H1 (cell line): ENCODE measurements at regions not wholly inside any gene's neighbourhood (a gene's known extent, or its start where the extent isn't known, plus 50 kb on each side); places are given as distances from the start of the nearest gene placed in this dataset.

Source experiments
- CTCF ChIA-PET: fragments of 300-600 bp; sonication (Branson Sonifier 250); formaldehyde crosslinking; loops from one replicate; lab custom pipeline; 2021; ENCODE audit not compliant: partially characterized antibody; lab: Charles Lee
- POLR2A ChIA-PET: fragments of 300-600 bp; sonication (Branson Sonifier 250); formaldehyde crosslinking; loops from one replicate; lab custom pipeline; 2021; ENCODE audit warnings: inconsistent platforms; ENCODE audit not compliant: partially characterized antibody; lab: Charles Lee
- DNase-seq, 2 experiments: peaks; one replicate each; pipeline versions ENCODE4 v3.0.0 to v3.0.0-alpha.2; 2010 to 2022; ENCODE audit warnings: low spot score in 2 of 2, low read depth in 1 of 2, mixed read lengths in 1 of 2
- FAIRE-seq: peaks from 2 replicates; lab custom pipeline; 2011; peaks lifted over from hg19 to GRCh38; lab: Jason Lieb, UNC
- H2AFZ ChIP-seq: 2 replicates; pipeline ENCODE4 v1.8.1; 2012; ENCODE audit warnings: low read length, inconsistent platforms
- H2AK5ac ChIP-seq: 2 replicates; pipeline ENCODE4 v1.6.1; 2013; ENCODE audit warnings: low read depth, low read length
- H2BK120ac ChIP-seq: replicated peaks from 2 replicates; pipeline ENCODE3; 2013; ENCODE audit warnings: low read depth, low read length, inconsistent platforms
- H2BK12ac ChIP-seq: 2 replicates; pipeline ENCODE4 v1.6.1; 2013; ENCODE audit warnings: low read depth, low read length
- H2BK15ac ChIP-seq: 2 replicates; pipeline ENCODE4 v1.6.1; 2013; ENCODE audit warnings: low read length
- H2BK20ac ChIP-seq: 2 replicates; pipeline ENCODE4 v1.6.1; 2013; ENCODE audit warnings: low read length
- H2BK5ac ChIP-seq: 2 replicates; pipeline ENCODE4 v1.6.1; 2013; ENCODE audit warnings: low read depth, low read length
- H3K14ac ChIP-seq: 2 replicates; pipeline ENCODE4 v1.6.1; 2013; ENCODE audit warnings: inconsistent platforms; ENCODE audit not compliant: insufficient read length
- H3K18ac ChIP-seq: 2 replicates; pipeline ENCODE4 v1.6.1; 2013; ENCODE audit warnings: low read length; ENCODE audit errors: extremely low read depth
- H3K23ac ChIP-seq: 2 replicates; pipeline ENCODE4 v1.6.1; 2013; ENCODE audit warnings: inconsistent platforms; ENCODE audit not compliant: insufficient read length
- H3K23me2 ChIP-seq: 2 replicates; pipeline ENCODE4 v1.6.1; 2013; ENCODE audit warnings: low read depth, low read length
- H3K27ac ChIP-seq: 2 replicates; pipeline ENCODE4 v1.6.1; 2011; ENCODE audit warnings: low read depth, low read length, inconsistent platforms
- H3K27me3 ChIP-seq, 4 experiments: replicated peaks in 1 of 4; 1 replicate in 1 of 4; 2 replicates in 3 of 4; pipeline versions ENCODE4 v1.6.1 to v1.8.1; 2011 to 2013; ENCODE audit warnings: low read length in 3 of 4, mild to moderate bottlenecking in 3 of 4, inconsistent platforms in 2 of 4, mixed read lengths in 2 of 4, moderate library complexity in 1 of 4; ENCODE audit not compliant: control insufficient read depth in 3 of 4, insufficient read depth in 3 of 4; ENCODE audit errors: extremely low read depth in 1 of 4
- H3K36me3 ChIP-seq, 4 experiments: 2 replicates each; pipeline versions ENCODE4 v1.6.1 to v1.8.1; 2011 to 2013; ENCODE audit warnings: mild to moderate bottlenecking in 4 of 4, low read length in 3 of 4, moderate library complexity in 2 of 4, control low read depth in 1 of 4, inconsistent platforms in 1 of 4; ENCODE audit not compliant: insufficient read depth in 4 of 4, control insufficient read depth in 2 of 4
- H3K4ac ChIP-seq: replicated peaks from 2 replicates; pipeline ENCODE3; 2013; ENCODE audit warnings: low read length, low read depth, mixed read lengths, inconsistent platforms; ENCODE audit not compliant: insufficient read length
- H3K4me1 ChIP-seq, 4 experiments: replicated peaks in 1 of 4; 1 replicate in 1 of 4; 2 replicates in 3 of 4; pipeline versions ENCODE4 v1.6.1 to v1.8.1; 2011 to 2013; ENCODE audit warnings: low read length in 3 of 4, inconsistent platforms in 2 of 4, mixed read lengths in 1 of 4; ENCODE audit not compliant: insufficient read depth in 4 of 4, control insufficient read depth in 3 of 4
- H3K4me2 ChIP-seq, 2 experiments: 2 replicates each; pipeline versions ENCODE4 v1.6.1 to v1.8.1; 2011 to 2013; ENCODE audit warnings: low read depth in 2 of 2, low read length in 2 of 2, control low read depth in 1 of 2, inconsistent platforms in 1 of 2, mild to moderate bottlenecking in 1 of 2; ENCODE audit not compliant: insufficient read depth in 1 of 2
- H3K4me3 ChIP-seq, 4 experiments: fragments of 200-600, 300-600 bp in 1 of 4; sonication (generic), shearing (Covaris generic), sonication (Bioruptor Twin) in 1 of 4; 2 replicates each; pipeline versions ENCODE4 v1.5.1 to v1.8.1; 2011 to 2016; ENCODE audit warnings: low read length in 4 of 4, low read depth in 3 of 4, control low read depth in 2 of 4, inconsistent platforms in 2 of 4, mild to moderate bottlenecking in 2 of 4, mixed read lengths in 1 of 4, moderate library complexity in 1 of 4; ENCODE audit not compliant: insufficient read depth in 2 of 4; ENCODE audit errors: extremely low read depth in 1 of 4
- H3K56ac ChIP-seq: replicated peaks from 2 replicates; pipeline ENCODE3; 2013; ENCODE audit warnings: low read depth, mild to moderate bottlenecking, mixed read lengths, low read length, inconsistent platforms; ENCODE audit not compliant: insufficient read length
- H3K79me1 ChIP-seq: 2 replicates; pipeline ENCODE4 v1.6.1; 2013; ENCODE audit warnings: low read depth, low read length, control low read depth
- H3K79me2 ChIP-seq, 2 experiments: 2 replicates each; pipeline versions ENCODE4 v1.6.1 to v1.8.1; 2012 to 2013; ENCODE audit warnings: low read length in 2 of 2, mild to moderate bottlenecking in 2 of 2, inconsistent platforms in 1 of 2; ENCODE audit not compliant: insufficient read depth in 2 of 2, control insufficient read depth in 1 of 2
- H3K9ac ChIP-seq, 4 experiments: replicated peaks in 1 of 4; 1 replicate in 1 of 4; 2 replicates in 3 of 4; pipeline versions ENCODE4 v1.6.1 to v1.8.1; 2011 to 2013; ENCODE audit warnings: low read depth in 3 of 4, low read length in 3 of 4, control low read depth in 2 of 4, mild to moderate bottlenecking in 2 of 4, moderate library complexity in 2 of 4, inconsistent platforms in 1 of 4; ENCODE audit errors: extremely low read depth in 1 of 4
- H3K9me3 ChIP-seq, 2 experiments: 2 replicates each; pipeline versions ENCODE4 v1.6.1 to v1.8.1; 2012 to 2013; ENCODE audit warnings: mild to moderate bottlenecking in 2 of 2, moderate library complexity in 2 of 2, control low read depth in 1 of 2, inconsistent platforms in 1 of 2, low read depth in 1 of 2, low read length in 1 of 2, mixed read lengths in 1 of 2; ENCODE audit not compliant: insufficient read depth in 2 of 2
- H4K20me1 ChIP-seq, 2 experiments: replicated peaks in 1 of 2; 2 replicates each; pipeline versions ENCODE3 to v1.8.1; 2011 to 2013; ENCODE audit warnings: inconsistent platforms in 2 of 2, low read length in 2 of 2, mild to moderate bottlenecking in 1 of 2; ENCODE audit not compliant: insufficient read depth in 2 of 2, control insufficient read depth in 1 of 2
- H4K5ac ChIP-seq: 2 replicates; pipeline ENCODE4 v1.6.1; 2013; ENCODE audit warnings: low read length, low read depth, mixed read lengths, inconsistent platforms; ENCODE audit not compliant: insufficient read length
- H4K8ac ChIP-seq: 2 replicates; pipeline ENCODE4 v1.8.0; 2013; ENCODE audit warnings: mild to moderate bottlenecking, moderate library complexity, low read length, inconsistent platforms; ENCODE audit not compliant: insufficient read depth; ENCODE audit errors: extremely low read depth
- H4K91ac ChIP-seq: replicated peaks from 2 replicates; pipeline ENCODE3; 2013; ENCODE audit warnings: low read length, mixed read lengths, inconsistent platforms; ENCODE audit not compliant: insufficient read length
- CBX8 ChIP-seq: fragments of 300-800, 300-1000 bp; sonication (generic); IDR thresholded peaks from 2 replicates; pipeline ENCODE4 v1.7.1; 2016; ENCODE audit warnings: low read depth, low read length, borderline replicate concordance
- EZH2 ChIP-seq: fragments of 200-600 bp; sonication (generic); IDR thresholded peaks from 2 replicates; pipeline ENCODE4 v1.7.1; 2012; ENCODE audit warnings: low read depth, mild to moderate bottlenecking, moderate library complexity, low read length, inconsistent platforms; ENCODE audit not compliant: severe bottlenecking
- PHF8 ChIP-seq: fragments of 200-600 bp; sonication (generic); conservative IDR thresholded peaks from 2 replicates; pipeline ENCODE4 v1.7.1; 2012; ENCODE audit warnings: low read depth, mild to moderate bottlenecking, inconsistent platforms, low read length, moderate library complexity
- POU5F1 ChIP-seq: IDR thresholded peaks from 2 replicates; pipeline ENCODE4 v1.6.1; 2011; ENCODE audit warnings: low read depth, mild to moderate bottlenecking, low read length, moderate library complexity
- SP4 ChIP-seq: IDR thresholded peaks from 2 replicates; pipeline ENCODE4 v1.6.1; 2012; ENCODE audit warnings: low read length, inconsistent platforms
- WGBS, 2 experiments: shearing (Covaris generic) in 1 of 2; methylation state at CpG; one replicate each; pipeline versions ENCODE4 v1.1.6 to v1.1.7; 2013 to 2015; ENCODE audit warnings: low lambda C conversion rate in 2 of 2, mixed read lengths in 2 of 2, inconsistent platforms in 1 of 2, low coverage in 1 of 2, missing lambda C conversion rate in 1 of 2; ENCODE audit not compliant: insufficient replicate concordance in 2 of 2, insufficient coverage in 1 of 2, insufficient read length in 1 of 2; ENCODE audit errors: extremely low coverage in 1 of 2, missing lambda C conversion rate in 1 of 2; 5-methylcytosine and 5-hydroxymethylcytosine counted together

DNA sequence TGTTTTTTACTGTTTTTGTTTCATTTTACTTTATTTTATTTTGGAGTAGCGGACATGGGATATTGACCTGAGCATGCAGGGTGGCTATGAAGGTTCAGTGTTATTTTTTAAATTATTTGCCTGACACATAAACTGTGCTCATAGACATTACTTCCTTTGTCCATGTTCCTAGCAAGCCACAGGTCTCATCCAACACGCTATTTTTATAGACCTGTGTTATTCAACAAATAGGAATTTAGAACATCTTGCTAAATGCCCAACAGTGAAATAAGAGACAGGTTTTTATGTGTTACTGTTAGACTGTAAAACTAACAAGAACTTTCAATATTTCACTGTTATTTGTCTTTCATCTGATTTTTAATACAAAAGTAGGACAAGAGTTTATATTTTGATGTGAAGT, 756.4 kb downstream of the KCNT2 start:
- ChIA-PET POLR2A (no interaction called here), CTCF (no interaction called here)
- no peak overlapping the region for H3K4ac ChIP-seq
- no peak overlapping the region for H2BK12ac ChIP-seq
- H3K4me2 ChIP-seq: no peak overlapping the region
- H2AFZ ChIP-seq: no peak overlapping the region
- H3K9me3 ChIP-seq: no peaks in the 10 kb centered on the region
- no peak overlapping the region for H3K23ac ChIP-seq
- H2BK20ac ChIP-seq: no peak overlapping the region
- no peaks in the 10 kb centered on the region for H4K20me1 ChIP-seq
- no peak overlapping the region for H2BK5ac ChIP-seq
- no peaks in the 10 kb centered on the region for H3K79me2 ChIP-seq
- H4K5ac ChIP-seq: peak overlapping the region; percentile 83
- H4K91ac ChIP-seq: no peak overlapping the region
- H3K4me1 ChIP-seq: peaks cover 0 to 5% (median 3%) of the 10 kb centered on the region in 4 experiments; a peak in 3 of 7 replicates
- 92% methylated on average over 2 of the region's 2 CpGs; no CpG with 5 or more reads in 1 of the 2 experiments for WGBS, 2 experiments
- no peak overlapping the region for H4K8ac ChIP-seq
- no peak overlapping the region for H3K27ac ChIP-seq
- H3K23me2 ChIP-seq: no peaks in the 10 kb centered on the region
- no peaks in the 10 kb centered on the region for H3K36me3 ChIP-seq
- no peak for FAIRE-seq
- no peak overlapping the region for H2BK15ac ChIP-seq
- no peak overlapping the region for H3K9ac ChIP-seq
- no peak overlapping the region for H3K14ac ChIP-seq
- H3K79me1 ChIP-seq: no peaks in the 10 kb centered on the region
- H3K18ac ChIP-seq: no peak overlapping the region
- H3K27me3 ChIP-seq: no peaks in the 10 kb centered on the region
- H3K4me3 ChIP-seq: no peak overlapping the region
- no peak overlapping the region for H2BK120ac ChIP-seq
- no peak overlapping the region for H3K56ac ChIP-seq
- no peak overlapping the region for H2AK5ac ChIP-seq
- no peak for DNase-seq
- no peak for TF ChIP-seq EZH2
- TF ChIP-seq PHF8: no peak
- no peak for TF ChIP-seq POU5F1
- no peak for TF ChIP-seq CBX8
- TF ChIP-seq SP4: no peak
